ENCODE measurements at regions not wholly inside any gene's neighbourhood (a gene's known extent, or its start where the extent isn't known, plus 50 kb on each side); places are given as distances from the start of the nearest gene placed in this dataset.
A peak's percentile ranks its signal among the peaks of the same experiment; 100 is the strongest.

GRCh38 chr3:118348169-118348557 is 686.5 kb downstream of the IGSF11 start:
- TF ChIP-seq ZNF592 (IDR thresholded peaks at IDR 0.05) = no peak
- TF ChIP-seq HCFC1 (IDR thresholded peaks at IDR 0.05; ENCODE audit: low read depth, low read length) = no peak
- no peak for TF ChIP-seq POLR2AphosphoS5 (IDR thresholded peaks at IDR 0.05; ENCODE audit: control insufficient read depth, insufficient read depth, low read depth, low read length)
- no peak for TF ChIP-seq CHD2 (IDR thresholded peaks at IDR 0.05; ENCODE audit: low read depth, low read length)
- no peak for TF ChIP-seq CBX5 (IDR thresholded peaks at IDR 0.05; ENCODE audit: borderline replicate concordance, low read depth)
- TF ChIP-seq HMGN3 (IDR thresholded peaks at IDR 0.05; ENCODE audit: borderline replicate concordance, extremely low read depth, insufficient read length, low read depth, low read length) = no peak
- TF ChIP-seq CHCHD3 (CRISPR knock-in tag; IDR thresholded peaks at IDR 0.05) = no peak
- TF ChIP-seq SIN3A (IDR thresholded peaks at IDR 0.05; ENCODE audit: borderline replicate concordance in 2 of 2, control insufficient read depth in 1 of 2, low read depth in 2 of 2, low read length in 2 of 2) = no peak
- TF ChIP-seq MCM3 (IDR thresholded peaks at IDR 0.05) = no peak
- TF ChIP-seq ZNF830 (CRISPR knock-in tag; IDR thresholded peaks at IDR 0.05) = no peak
- TF ChIP-seq ZBTB26 (CRISPR knock-in tag; IDR thresholded peaks at IDR 0.05) = no peak
- no peak for TF ChIP-seq EP300 (IDR thresholded peaks at IDR 0.05; ENCODE audit: low read length)
- peak; percentile 73 for TF ChIP-seq TAL1 (IDR thresholded peaks at IDR 0.05)
- no peak for TF ChIP-seq MAFK (IDR thresholded peaks at IDR 0.05; ENCODE audit: low read length)

All from K562 (cell line).